SK-N-SH (cell line): ENCODE measurements at regions not wholly inside any gene's neighbourhood (a gene's known extent, or its start where the extent isn't known, plus 50 kb on each side); places are given as distances from the start of the nearest gene placed in this dataset.

ENCODE experiments used
- CTCF ChIA-PET: fragments of 300-600, 350-600 bp; formaldehyde crosslinking; extraction: SDS; loops from one replicate; lab custom pipeline; 2021; lab: Yijun Ruan, JAX
- POLR2A ChIA-PET: fragments of 350-600 bp; sonication (Branson Sonifier 250); formaldehyde crosslinking; extraction: SDS; loops from one replicate; lab custom pipeline; 2020; ENCODE audit warnings: antibody characterized with exemption, inconsistent platforms; lab: Yijun Ruan, JAX
- DNase-seq: peaks from one replicate; pipeline ENCODE4 v3.0.0; 2012
- H2AFZ ChIP-seq: fragments of 200-600 bp; sonication (generic); 2 replicates; pipeline ENCODE4 v1.8.1; 2016; ENCODE audit warnings: antibody characterized with exemption, mild to moderate bottlenecking, low read depth
- H3F3A ChIP-seq: fragments of 200-600 bp; sonication (generic); replicated peaks from 2 replicates; pipeline ENCODE3; 2016; ENCODE audit warnings: antibody characterized with exemption, mild to moderate bottlenecking; ENCODE audit not compliant: insufficient read depth
- H3K27ac ChIP-seq, 2 experiments: fragments of 200-500 bp in 1 of 2; fragments of 200-600 bp in 1 of 2; sonication (Bioruptor generic) in 1 of 2; sonication (generic), shearing (Covaris generic) in 1 of 2; 2 replicates each; pipeline versions ENCODE4 v1.5.1 to v1.6.1; 2014 to 2016; ENCODE audit warnings: low read depth in 2 of 2, inconsistent platforms in 1 of 2, low read length in 1 of 2, mild to moderate bottlenecking in 1 of 2, mixed read lengths in 1 of 2
- H3K27me3 ChIP-seq: fragments of 200-600 bp; sonication (generic), shearing (Covaris generic); 2 replicates; pipeline ENCODE4 v1.6.1; 2016; ENCODE audit warnings: mixed run types; ENCODE audit not compliant: insufficient read depth
- H3K36me3 ChIP-seq, 2 experiments: fragments of 200-500 bp in 1 of 2; fragments of 200-600 bp in 1 of 2; sonication (Bioruptor generic) in 1 of 2; sonication (generic) in 1 of 2; replicated peaks in 1 of 2; 2 replicates each; pipeline versions ENCODE3 to v1.5.1; 2014 to 2016; ENCODE audit warnings: low read length in 1 of 2, mild to moderate bottlenecking in 1 of 2; ENCODE audit not compliant: insufficient read depth in 2 of 2, control insufficient read depth in 1 of 2
- H3K4me1 ChIP-seq, 2 experiments: fragments of 200-500 bp in 1 of 2; fragments of 200-600 bp in 1 of 2; sonication (Bioruptor generic) in 1 of 2; sonication (generic), shearing (Covaris generic) in 1 of 2; 2 replicates each; pipeline versions ENCODE4 v1.5.1 to v1.6.1; 2014 to 2016; ENCODE audit warnings: low read depth in 1 of 2, low read length in 1 of 2, mixed run types in 1 of 2; ENCODE audit not compliant: insufficient read depth in 2 of 2, control insufficient read depth in 1 of 2
- H3K4me2 ChIP-seq: fragments of 200-600 bp; sonication (generic), shearing (Covaris generic); 2 replicates; pipeline ENCODE4 v1.6.1; 2017; ENCODE audit warnings: mixed run types
- H3K4me3 ChIP-seq, 2 experiments: fragments of 200-500 bp in 1 of 2; fragments of 200-600 bp in 1 of 2; sonication (Bioruptor generic) in 1 of 2; sonication (generic), shearing (Covaris generic) in 1 of 2; 2 replicates each; pipeline versions ENCODE4 v1.5.1 to v1.8.1; 2014 to 2016; ENCODE audit warnings: low read depth in 2 of 2, inconsistent platforms in 1 of 2, low read length in 1 of 2, mild to moderate bottlenecking in 1 of 2, mixed read lengths in 1 of 2, moderate library complexity in 1 of 2
- H3K79me2 ChIP-seq: fragments of 200-600 bp; sonication (generic); 2 replicates; pipeline ENCODE4 v1.8.1; 2017; ENCODE audit warnings: mild to moderate bottlenecking; ENCODE audit not compliant: insufficient read depth
- H3K9ac ChIP-seq: fragments of 200-600 bp; sonication (generic); 2 replicates; pipeline ENCODE4 v1.6.1; 2017; ENCODE audit warnings: mixed run types
- H3K9me2 ChIP-seq: fragments of 200-600 bp; sonication (generic); 2 replicates; pipeline ENCODE4 v1.6.1; 2017; ENCODE audit warnings: mixed run types
- H3K9me3 ChIP-seq: fragments of 200-600 bp; sonication (generic); 2 replicates; pipeline ENCODE4 v1.6.1; 2017; ENCODE audit warnings: mixed run types, mild to moderate bottlenecking, moderate library complexity
- H4K20me1 ChIP-seq: fragments of 200-600 bp; sonication (generic); 2 replicates; pipeline ENCODE4 v1.6.1; 2017; ENCODE audit warnings: mild to moderate bottlenecking, mixed run types; ENCODE audit not compliant: insufficient read depth
- ELF1 ChIP-seq: IDR thresholded peaks from 2 replicates; pipeline ENCODE4 v1.4.0; 2012
- FOXJ3 ChIP-seq: sonication (generic); formaldehyde crosslinking; IDR thresholded peaks from 2 replicates; pipeline ENCODE4 v1.5.1; 2020; ENCODE audit warnings: mild to moderate bottlenecking, missing genetic modification reagents
- FOXM1 ChIP-seq: IDR thresholded peaks from 2 replicates; pipeline ENCODE4 v1.4.0; 2012; ENCODE audit warnings: low read depth, mild to moderate bottlenecking
- GABPA ChIP-seq: IDR thresholded peaks from 2 replicates; pipeline ENCODE4 v1.4.0; 2012; ENCODE audit warnings: low read depth, mild to moderate bottlenecking
- GATA2 ChIP-seq: sonication (generic); formaldehyde crosslinking; IDR thresholded peaks from 2 replicates; pipeline ENCODE4 v1.5.0; 2020; ENCODE audit warnings: mild to moderate bottlenecking, missing genetic modification reagents
- NFIC ChIP-seq: IDR thresholded peaks from 2 replicates; pipeline ENCODE4 v1.4.0; 2012; ENCODE audit warnings: borderline replicate concordance
- POLR2AphosphoS5 ChIP-seq: IDR thresholded peaks from 2 replicates; pipeline ENCODE4 v1.6.1; 2012; ENCODE audit warnings: low read depth, low read length
- RCOR1 ChIP-seq: fragments of 150-350 bp; IDR thresholded peaks from 2 replicates; pipeline ENCODE4 v1.6.1; 2017; ENCODE audit warnings: antibody characterized with exemption, low read length
- REST ChIP-seq: IDR thresholded peaks from 2 replicates; pipeline ENCODE4 v1.6.1; 2012; ENCODE audit warnings: mild to moderate bottlenecking, low read depth, low read length, moderate library complexity
- RXRA ChIP-seq: IDR thresholded peaks from 2 replicates; pipeline ENCODE4 v1.4.0; 2012; ENCODE audit warnings: low read depth, mild to moderate bottlenecking, borderline replicate concordance
- SIN3A ChIP-seq: IDR thresholded peaks from 2 replicates; pipeline ENCODE4 v1.6.1; 2012; ENCODE audit warnings: low read depth, mild to moderate bottlenecking, low read length, moderate library complexity, borderline replicate concordance
- SMC3 ChIP-seq: IDR thresholded peaks from 2 replicates; pipeline ENCODE4 v1.6.1; 2012; ENCODE audit warnings: low read depth, low read length, improper control_type of control experiment
- TEAD4 ChIP-seq: IDR thresholded peaks from 2 replicates; pipeline ENCODE4 v1.4.0; 2012; ENCODE audit warnings: mild to moderate bottlenecking, borderline replicate concordance; ENCODE audit not compliant: insufficient read depth
- USF2 ChIP-seq: fragments of 150-350 bp; IDR thresholded peaks from 2 replicates; pipeline ENCODE4 v1.6.1; 2017; ENCODE audit warnings: antibody characterized with exemption, low read length, low read depth, borderline replicate concordance
- YY1 ChIP-seq: IDR thresholded peaks from 2 replicates; pipeline ENCODE4 v1.4.0; 2012; ENCODE audit warnings: low read depth, mild to moderate bottlenecking
- WGBS: methylation state at CpG from one replicate; pipeline ENCODE4 v1.1.6; 2017; ENCODE audit warnings: low lambda C conversion rate; 5-methylcytosine and 5-hydroxymethylcytosine counted together
- TF ChIP-seq, protein P1 (sequence below): IDR thresholded peaks from 2 replicates; pipeline ENCODE4 v1.4.0; 2012; ENCODE audit warnings: low read depth, borderline replicate concordance

GRCh38 chr1:80534606-80535360 is 1266.0 kb upstream of the ADGRL2 start:
- Histone ChIP-seq H3K9me3 (no peaks in the 10 kb centered on the region), H3K79me2 (no peaks in the 10 kb centered on the region), H3K4me1 (peaks cover 3 to 12% of the 10 kb centered on the region in 2 experiments; a peak in 2 of 4 replicates), H3K36me3 (no peaks in the 10 kb centered on the region), H3K9ac (no peak overlapping the region), H3K9me2 (no peaks in the 10 kb centered on the region), H4K20me1 (no peaks in the 10 kb centered on the region), H3K4me2 (no peak overlapping the region), H3K27ac (no peak overlapping the region), H2AFZ (no peak overlapping the region; the same call in 1 of the 2 replicates), H3K27me3 (no peaks in the 10 kb centered on the region), H3F3A (no peaks in the 10 kb centered on the region), H3K4me3 (no peak overlapping the region)
- CTCF ChIA-PET: interaction anchor here (1.0 kb wide), 1 partner anchor 235 kb away, joined by 3 read pairs; no protein-coding TSS in a partner anchor
- TF ChIP-seq NFIC (no peak), REST (no peak), YY1 (no peak), RXRA (no peak), USF2 (no peak), TEAD4 (no peak), GATA2 (CRISPR knock-in tag) (no peak), POLR2AphosphoS5 (no peak), FOXJ3 (CRISPR knock-in tag) (no peak), GABPA (no peak), SMC3 (no peak), RCOR1 (no peak), ELF1 (no peak), FOXM1 (no peak), SIN3A (no peak)
- TF ChIP-seq, protein P1, sequence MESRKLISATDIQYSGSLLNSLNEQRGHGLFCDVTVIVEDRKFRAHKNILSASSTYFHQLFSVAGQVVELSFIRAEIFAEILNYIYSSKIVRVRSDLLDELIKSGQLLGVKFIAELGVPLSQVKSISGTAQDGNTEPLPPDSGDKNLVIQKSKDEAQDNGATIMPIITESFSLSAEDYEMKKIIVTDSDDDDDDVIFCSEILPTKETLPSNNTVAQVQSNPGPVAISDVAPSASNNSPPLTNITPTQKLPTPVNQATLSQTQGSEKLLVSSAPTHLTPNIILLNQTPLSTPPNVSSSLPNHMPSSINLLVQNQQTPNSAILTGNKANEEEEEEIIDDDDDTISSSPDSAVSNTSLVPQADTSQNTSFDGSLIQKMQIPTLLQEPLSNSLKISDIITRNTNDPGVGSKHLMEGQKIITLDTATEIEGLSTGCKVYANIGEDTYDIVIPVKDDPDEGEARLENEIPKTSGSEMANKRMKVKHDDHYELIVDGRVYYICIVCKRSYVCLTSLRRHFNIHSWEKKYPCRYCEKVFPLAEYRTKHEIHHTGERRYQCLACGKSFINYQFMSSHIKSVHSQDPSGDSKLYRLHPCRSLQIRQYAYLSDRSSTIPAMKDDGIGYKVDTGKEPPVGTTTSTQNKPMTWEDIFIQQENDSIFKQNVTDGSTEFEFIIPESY: no peak
- DNase-seq: no peak
- POLR2A ChIA-PET: no interaction called here
- 53% methylated on average over 2 of the region's 2 CpGs for WGBS
